HG03039 (cell line): ENCODE measurements at regions not wholly inside any gene's neighbourhood (a gene's known extent, or its start where the extent isn't known, plus 50 kb on each side); places are given as distances from the start of the nearest gene placed in this dataset.

Experiments used
- ATAC-seq: cut with Tn5 transposase; IDR thresholded peaks from one replicate; pipeline ENCODE4 v1.9.1; 2021; ENCODE audit warnings: mild to moderate bottlenecking, moderate library complexity; ENCODE audit not compliant: unreplicated experiment

- ATAC-seq = no peak
Observed at GRCh38 chr10:36183056-36183455, 541.0 kb upstream of the FZD8 start.

GRCh38 chr10:36182606-36183005 is 540.5 kb upstream of the FZD8 start:
- ATAC-seq = no peak

GRCh38 chr10:36182179-36182566 is 540.1 kb upstream of the FZD8 start:
- no peak for ATAC-seq

GRCh38 chr10:36181426-36182178 is 539.5 kb upstream of the FZD8 start:
- no peak for ATAC-seq

DNA sequence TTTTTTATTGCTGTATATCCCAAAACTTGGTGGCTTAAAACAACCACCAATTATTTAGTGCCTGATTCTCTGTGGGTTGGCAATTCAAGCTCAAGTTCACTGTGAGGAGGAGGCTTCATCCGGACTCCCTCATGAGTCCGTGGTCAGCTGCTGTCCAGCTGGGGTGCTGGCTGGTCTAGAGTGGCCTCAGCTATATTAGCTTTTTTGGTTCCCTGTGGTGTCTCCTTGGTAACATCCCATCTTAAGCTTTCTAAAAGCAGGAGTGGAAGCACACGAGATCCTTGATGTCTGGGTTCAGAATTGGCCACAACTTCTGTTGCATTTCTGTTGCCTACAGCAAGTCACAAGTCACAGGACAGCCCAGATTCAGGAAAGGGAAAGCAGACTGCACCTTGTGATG is 536.5 kb upstream of the FZD8 start:
- ATAC-seq = no peak

GRCh38 chr10:36177071-36177470 is 535.0 kb upstream of the FZD8 start:
- no peak for ATAC-seq

DNA sequence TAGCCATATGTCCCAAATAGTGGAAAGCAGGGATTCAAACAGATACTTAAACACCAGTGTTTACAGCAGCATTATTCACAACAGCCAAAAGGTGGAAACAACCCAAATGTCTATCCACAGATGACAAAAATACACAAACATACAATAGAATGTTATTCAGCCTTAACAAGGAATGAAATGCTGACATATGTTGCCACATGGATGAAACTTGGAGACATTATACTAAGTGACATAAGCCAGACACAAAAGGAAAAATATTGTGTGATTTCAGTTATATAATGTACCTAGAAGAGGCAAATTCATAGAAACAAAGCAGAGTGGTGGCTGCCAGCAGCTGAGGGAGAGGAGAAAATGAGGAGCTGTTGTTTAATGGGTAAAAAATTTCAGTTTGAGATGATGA is 533.9 kb upstream of the FZD8 start:
- ATAC-seq = no peak

DNA sequence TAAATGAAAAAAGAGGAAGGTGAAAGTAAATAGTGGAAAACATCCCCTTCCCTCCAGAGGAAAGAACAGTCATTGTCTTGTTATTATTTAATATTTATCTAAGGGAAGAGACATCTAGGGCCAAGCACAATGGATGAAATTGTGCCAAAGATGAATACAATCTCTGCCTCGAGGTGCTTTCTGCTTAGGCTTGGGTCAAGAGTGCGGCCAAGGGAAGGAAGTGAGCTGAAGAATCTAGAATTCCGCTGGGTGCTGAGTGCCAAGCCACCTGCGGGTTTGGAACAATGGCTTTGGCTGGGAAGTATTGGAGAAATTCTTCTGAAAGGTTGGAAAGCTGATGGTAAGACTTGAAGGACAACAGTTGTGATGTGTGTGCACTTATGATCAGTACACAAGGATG is 531.3 kb upstream of the FZD8 start:
- ATAC-seq = no peak

DNA sequence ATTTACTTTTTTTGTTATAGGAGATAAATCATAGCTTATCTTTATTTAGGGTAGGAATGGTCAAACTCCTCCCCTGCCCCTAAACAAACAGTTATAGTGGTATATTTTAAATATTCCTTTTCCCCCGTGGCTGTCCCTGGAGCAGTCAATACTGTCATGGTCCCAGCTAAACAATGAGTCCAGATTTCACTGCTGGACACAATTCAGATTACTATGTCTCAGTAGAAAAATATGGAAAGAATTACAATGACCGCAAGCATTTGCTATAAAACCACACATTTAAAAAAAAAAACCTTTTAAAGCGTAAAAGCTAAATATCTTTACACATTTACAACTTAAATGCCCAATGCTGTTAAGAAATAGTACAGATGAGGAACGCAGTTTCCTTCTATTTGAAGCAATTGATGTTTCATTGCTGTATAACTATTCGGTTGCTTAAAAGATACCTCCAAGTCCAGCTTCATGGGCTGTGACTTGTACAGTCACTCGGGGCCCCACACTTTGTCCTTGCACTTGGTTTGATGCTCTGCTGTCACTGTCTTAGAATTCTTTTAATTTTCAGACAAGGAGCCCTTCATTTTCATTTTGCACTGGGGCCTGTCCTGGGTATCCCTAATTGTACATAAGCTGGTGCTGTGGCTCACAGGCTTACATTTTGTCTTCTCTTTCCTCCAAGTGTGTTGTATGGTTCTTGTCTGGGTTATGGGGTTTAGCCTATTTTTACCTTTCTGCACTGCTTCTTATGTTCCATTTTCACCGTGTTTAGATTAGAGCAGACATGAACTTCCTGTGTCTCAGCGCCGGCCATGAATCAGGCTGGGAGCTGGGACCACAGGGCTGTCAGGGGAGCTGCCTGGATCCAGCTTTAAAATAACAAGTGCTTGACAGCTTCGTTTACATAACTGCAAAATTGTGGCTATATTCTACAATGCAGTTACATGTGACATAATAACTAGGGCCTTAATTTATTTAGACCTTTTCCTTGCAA is 530.2 kb upstream of the FZD8 start:
- ATAC-seq = no peak

DNA sequence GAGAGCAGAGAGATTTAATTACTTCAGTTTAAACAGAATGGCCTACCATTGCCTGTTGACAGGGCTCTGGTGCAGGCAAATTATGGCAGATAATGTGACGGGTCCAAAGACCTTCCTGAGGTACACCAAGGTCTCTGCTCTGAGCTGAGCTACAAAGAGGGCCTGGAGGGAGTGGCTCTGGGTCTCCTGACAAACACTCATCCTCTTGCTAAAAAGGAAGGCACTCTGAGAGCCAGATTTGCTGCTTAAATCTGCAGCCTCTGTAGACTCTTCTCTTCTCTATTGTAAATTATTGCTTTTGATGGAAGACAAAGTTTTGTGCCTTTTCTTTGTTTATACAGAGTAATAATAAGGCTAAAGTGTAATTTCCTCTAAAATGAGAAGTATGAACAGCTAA is 529.5 kb upstream of the FZD8 start:
- ATAC-seq = no peak

DNA sequence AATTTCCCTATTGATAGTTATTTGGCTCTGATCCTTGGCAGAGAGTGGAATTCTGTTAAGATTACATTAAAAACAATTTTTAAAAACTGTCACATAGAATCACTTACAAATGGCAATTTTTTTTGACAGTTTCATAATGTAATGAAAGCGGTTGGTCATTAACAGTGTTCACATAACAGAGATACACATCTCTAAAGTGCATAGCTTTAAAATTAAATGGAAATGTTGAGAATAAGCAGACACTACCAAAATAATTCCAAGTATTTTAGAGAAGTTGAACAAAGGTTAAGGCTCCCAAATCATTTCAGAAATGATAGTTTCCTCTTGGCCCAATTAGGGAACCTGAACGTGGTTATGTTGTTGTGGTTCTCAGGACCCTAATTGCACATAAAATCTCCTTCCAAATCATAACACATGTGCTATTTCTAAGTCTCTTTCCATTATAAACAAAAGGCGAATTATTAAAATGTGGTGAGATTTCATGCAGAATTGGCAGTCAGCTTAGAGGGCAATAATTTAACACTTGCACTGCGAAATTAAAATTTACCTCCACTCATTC is 528.9 kb upstream of the FZD8 start:
- ATAC-seq = no peak

DNA sequence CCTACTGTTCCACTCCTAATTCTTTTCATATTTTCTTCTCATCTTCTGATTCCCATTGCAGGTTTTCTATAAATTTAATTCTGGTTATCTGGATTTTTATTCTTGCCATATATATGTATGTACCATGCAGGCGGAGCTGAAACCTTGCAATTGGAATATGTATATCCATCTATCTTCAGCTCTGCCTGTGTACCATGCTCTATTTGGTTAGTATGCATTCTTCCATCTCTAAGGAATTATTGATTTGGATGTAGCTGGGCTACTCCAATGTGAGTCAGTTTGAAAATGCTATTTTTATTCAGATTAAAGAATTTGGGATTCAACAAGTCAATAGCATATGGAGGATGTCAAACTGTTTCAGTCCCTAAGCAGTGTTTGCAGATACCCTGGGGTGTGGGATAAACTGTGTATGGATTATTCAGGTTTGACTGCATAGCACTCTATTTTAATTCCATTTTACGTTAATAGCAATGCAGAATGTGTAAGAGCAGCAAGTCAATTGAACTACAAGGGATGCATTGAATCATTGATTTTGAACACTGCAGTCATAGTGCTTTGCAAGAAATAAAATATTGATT is 528.1 kb upstream of the FZD8 start:
- no peak for ATAC-seq

GRCh38 chr10:36168777-36169176 is 526.7 kb upstream of the FZD8 start:
- ATAC-seq = no peak

- ATAC-seq = no peak
Observed at GRCh38 chr10:36164556-36165504, 522.7 kb upstream of the FZD8 start.

GRCh38 chr10:36163827-36164226 is 521.7 kb upstream of the FZD8 start:
- no peak for ATAC-seq

DNA sequence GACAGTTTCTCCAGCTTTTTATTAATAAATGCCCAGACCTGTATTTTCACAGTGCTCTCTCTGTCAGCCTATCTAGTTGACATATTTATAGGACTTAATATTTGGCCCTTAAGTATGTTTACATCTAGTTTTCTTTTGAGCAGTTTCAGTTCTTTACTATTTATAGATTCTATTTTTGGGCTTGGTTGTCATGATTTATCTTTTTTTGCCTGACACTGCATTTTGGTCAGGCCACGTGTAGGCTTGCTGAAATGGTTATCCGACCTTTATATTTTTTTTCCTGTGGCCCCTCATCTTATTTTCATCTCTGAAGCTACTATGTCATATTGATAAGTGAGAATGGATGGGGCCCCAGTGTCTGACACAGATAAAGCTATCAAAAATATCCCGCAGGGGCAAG is 515.4 kb upstream of the FZD8 start:
- ATAC-seq = no peak

- ATAC-seq = no peak
Observed at GRCh38 chr10:36148207-36148606, 506.1 kb upstream of the FZD8 start.

DNA sequence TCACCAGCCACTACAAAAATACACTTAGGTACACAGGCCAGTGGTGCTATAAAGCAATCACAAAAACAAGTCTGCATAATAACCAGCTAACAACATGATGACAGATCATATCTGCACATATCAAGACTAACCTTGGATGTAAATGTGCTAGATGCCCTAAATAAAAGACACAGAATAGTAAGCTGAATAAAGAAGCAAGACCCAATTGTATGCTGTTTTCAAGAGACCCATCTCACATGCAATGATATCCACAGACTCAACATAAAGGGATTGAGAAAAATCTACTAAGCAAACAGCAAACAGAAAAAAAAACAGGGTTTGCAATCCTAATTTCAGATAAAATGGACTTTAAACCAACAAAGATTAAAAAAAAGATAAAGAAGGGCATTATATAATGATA is 505.4 kb upstream of the FZD8 start:
- ATAC-seq = no peak

DNA sequence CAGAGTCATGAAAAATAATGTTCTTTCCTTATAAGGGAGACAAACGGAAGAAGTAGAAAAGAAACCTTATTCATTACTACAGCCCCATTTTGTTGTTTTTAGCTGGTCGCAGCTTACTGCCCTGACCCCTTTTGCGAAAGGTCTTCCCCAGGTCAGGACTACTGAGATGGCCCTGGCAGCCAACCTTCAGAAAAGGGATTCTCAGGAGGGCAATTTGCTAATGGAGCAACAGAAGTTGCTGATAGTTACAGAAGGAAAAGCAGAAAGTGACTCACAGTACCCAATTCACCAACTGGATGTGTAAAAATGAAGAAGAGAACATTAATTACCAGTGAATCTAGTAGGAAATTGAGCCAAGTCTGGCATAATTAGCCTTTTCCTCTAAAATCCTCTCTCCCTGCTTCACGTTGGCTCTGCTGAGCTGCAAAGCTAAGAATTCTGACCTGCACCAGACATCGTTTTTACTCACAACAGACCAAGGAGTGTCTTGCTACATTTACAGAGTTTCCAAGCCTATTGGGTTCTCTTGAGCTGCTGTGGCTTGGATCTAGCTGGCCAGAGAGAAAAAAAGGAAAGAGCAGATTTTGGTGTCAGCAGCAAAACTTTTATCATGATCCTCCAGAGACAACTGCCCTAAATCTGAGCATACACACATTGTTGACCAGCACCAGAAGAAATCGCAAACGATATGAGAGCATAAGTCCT is 499.9 kb upstream of the FZD8 start:
- ATAC-seq = no peak

GRCh38 chr10:36129051-36129450 is 487.0 kb upstream of the FZD8 start:
- ATAC-seq = no peak
